ENCODE measurements at regions not wholly inside any gene's neighbourhood (a gene's known extent, or its start where the extent isn't known, plus 50 kb on each side); places are given as distances from the start of the nearest gene placed in this dataset.

- Histone ChIP-seq H3K79me1 (ENCODE audit: low read depth, low read length) (no peaks in the 10 kb centered on the region), H3K4me1 (replicated peaks in 1 of 4; ENCODE audit: control insufficient read depth in 3 of 4, insufficient read depth in 4 of 4, low read length in 3 of 4) (peaks cover 0 to 3% (median 0%) of the 10 kb centered on the region in 4 experiments; a peak in 1 of 7 replicates), H2BK5ac (ENCODE audit: low read depth, low read length) (no peak overlapping the region), H2BK15ac (ENCODE audit: low read length) (no peak overlapping the region), H4K5ac (ENCODE audit: insufficient read length, low read depth, low read length) (no peak overlapping the region), H3K23ac (ENCODE audit: insufficient read length) (no peak overlapping the region), H3K27ac (ENCODE audit: low read depth, low read length) (no peak overlapping the region), H4K8ac (ENCODE audit: extremely low read depth, insufficient read depth, low read length) (no peak overlapping the region), H3K56ac (replicated peaks; ENCODE audit: insufficient read length, low read depth, low read length) (no peak overlapping the region), H3K27me3 (replicated peaks in 1 of 4; ENCODE audit: control insufficient read depth in 3 of 4, extremely low read depth in 1 of 4, insufficient read depth in 3 of 4, low read length in 3 of 4) (no peaks in the 10 kb centered on the region), H3K4ac (replicated peaks; ENCODE audit: insufficient read length, low read depth, low read length) (no peak overlapping the region), H2AFZ (ENCODE audit: low read length) (no peak overlapping the region), H3K36me3 (ENCODE audit: control insufficient read depth in 2 of 4, insufficient read depth in 4 of 4, low read length in 3 of 4) (no peaks in the 10 kb centered on the region), H3K4me3 (ENCODE audit: extremely low read depth in 1 of 4, insufficient read depth in 2 of 4, low read depth in 3 of 4, low read length in 4 of 4) (no peak overlapping the region), H4K20me1 (replicated peaks in 1 of 2; ENCODE audit: control insufficient read depth in 1 of 2, insufficient read depth in 2 of 2, low read length in 2 of 2) (no peaks in the 10 kb centered on the region), H3K14ac (ENCODE audit: insufficient read length) (no peak overlapping the region), H2BK20ac (ENCODE audit: low read length) (no peak overlapping the region), H3K9ac (replicated peaks in 1 of 4; ENCODE audit: extremely low read depth in 1 of 4, low read depth in 3 of 4, low read length in 3 of 4) (no peak overlapping the region), H3K9me3 (ENCODE audit: insufficient read depth in 2 of 2, low read depth in 1 of 2, low read length in 1 of 2) (no peaks in the 10 kb centered on the region), H2AK5ac (ENCODE audit: low read depth, low read length) (no peak overlapping the region), H4K91ac (replicated peaks; ENCODE audit: insufficient read length, low read length) (no peak overlapping the region), H3K79me2 (ENCODE audit: control insufficient read depth in 1 of 2, insufficient read depth in 2 of 2, low read length in 2 of 2) (no peaks in the 10 kb centered on the region), H3K4me2 (ENCODE audit: insufficient read depth in 1 of 2, low read depth in 2 of 2, low read length in 2 of 2) (no peak overlapping the region), H3K18ac (ENCODE audit: extremely low read depth, low read length) (no peak overlapping the region), H2BK12ac (ENCODE audit: low read depth, low read length) (no peak overlapping the region), H3K23me2 (ENCODE audit: low read depth, low read length) (no peaks in the 10 kb centered on the region), H2BK120ac (replicated peaks; ENCODE audit: low read depth, low read length) (no peak overlapping the region)
- ChIA-PET POLR2A (ENCODE audit: partially characterized antibody) (no interaction called here), CTCF (ENCODE audit: partially characterized antibody) (interaction anchor here (1.1 to 1.7 kb wide), 3 partner anchors 9 to 512 kb away, joined by 3 to 6 read pairs (median 4); no protein-coding TSS in a partner anchor)
- FAIRE-seq (no peak), DNase-seq (ENCODE audit: low read depth in 1 of 2, low spot score in 2 of 2) (no peak)
- WGBS, 2 experiments (ENCODE audit: extremely low coverage in 1 of 2, insufficient coverage in 1 of 2, insufficient read length in 1 of 2, insufficient replicate concordance in 2 of 2, low coverage in 1 of 2, low lambda C conversion rate in 2 of 2, missing lambda C conversion rate in 1 of 2): 82% methylated on average over 1 of the region's 1 CpG; no CpG with 5 or more reads in 1 of the 2 experiments
- TF ChIP-seq PHF8 (conservative IDR thresholded peaks at IDR 0.05; ENCODE audit: low read depth, low read length): no peak
Measured at GRCh38 chr18:30385684-30386083, 656.9 kb downstream of the DSC3 start.
